ENCODE measurements at regions not wholly inside any gene's neighbourhood (a gene's known extent, or its start where the extent isn't known, plus 50 kb on each side); places are given as distances from the start of the nearest gene placed in this dataset.

DNA sequence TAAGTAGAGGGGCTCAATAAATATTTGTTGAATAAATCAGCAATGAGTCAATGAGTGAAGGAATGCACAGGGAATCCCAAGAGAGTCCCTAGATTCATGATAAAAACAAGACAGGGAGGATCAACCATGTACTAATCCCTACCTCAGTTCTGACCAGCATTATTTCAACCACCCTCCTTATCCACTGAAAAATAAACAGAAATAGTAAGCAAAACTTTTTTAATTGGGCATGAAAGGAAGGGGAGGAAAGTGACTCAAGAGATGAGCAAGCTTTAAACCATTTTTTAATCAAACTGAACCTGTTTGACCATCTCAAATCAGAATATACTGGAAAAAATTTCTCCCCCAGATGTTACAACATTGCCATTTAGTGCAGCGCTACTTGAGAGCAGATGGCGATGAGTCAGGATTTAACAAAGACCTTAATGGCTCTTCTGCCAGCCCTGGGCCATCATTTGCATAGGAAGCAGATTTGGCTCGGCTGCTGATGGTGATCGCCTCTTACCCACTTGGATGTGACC, 194.8 kb upstream of the SLC30A5 start:
- no peak for ATAC-seq
- TF ChIP-seq ZNF70 (CRISPR knock-in tag; IDR thresholded peaks at IDR 0.05) (no peak), PPARA (CRISPR knock-in tag; IDR thresholded peaks at IDR 0.05; ENCODE audit: borderline replicate concordance) (no peak), OSR1 (CRISPR knock-in tag; IDR thresholded peaks at IDR 0.05) (no peak), BACH2 (CRISPR knock-in tag; IDR thresholded peaks at IDR 0.05; ENCODE audit: borderline replicate concordance) (no peak), ZC3H10 (CRISPR knock-in tag; IDR thresholded peaks at IDR 0.05) (no peak), GLIS3 (CRISPR knock-in tag; IDR thresholded peaks at IDR 0.05) (no peak), ZFP3 (CRISPR knock-in tag; IDR thresholded peaks at IDR 0.05) (no peak), ARNTL (CRISPR knock-in tag; IDR thresholded peaks at IDR 0.05; ENCODE audit: borderline replicate concordance, low read depth) (no peak), CSDC2 (CRISPR knock-in tag; IDR thresholded peaks at IDR 0.05) (no peak), ZFP30 (CRISPR knock-in tag; IDR thresholded peaks at IDR 0.05) (no peak), POU6F1 (CRISPR knock-in tag; IDR thresholded peaks at IDR 0.05; ENCODE audit: borderline replicate concordance, low read depth) (no peak)

DNA sequence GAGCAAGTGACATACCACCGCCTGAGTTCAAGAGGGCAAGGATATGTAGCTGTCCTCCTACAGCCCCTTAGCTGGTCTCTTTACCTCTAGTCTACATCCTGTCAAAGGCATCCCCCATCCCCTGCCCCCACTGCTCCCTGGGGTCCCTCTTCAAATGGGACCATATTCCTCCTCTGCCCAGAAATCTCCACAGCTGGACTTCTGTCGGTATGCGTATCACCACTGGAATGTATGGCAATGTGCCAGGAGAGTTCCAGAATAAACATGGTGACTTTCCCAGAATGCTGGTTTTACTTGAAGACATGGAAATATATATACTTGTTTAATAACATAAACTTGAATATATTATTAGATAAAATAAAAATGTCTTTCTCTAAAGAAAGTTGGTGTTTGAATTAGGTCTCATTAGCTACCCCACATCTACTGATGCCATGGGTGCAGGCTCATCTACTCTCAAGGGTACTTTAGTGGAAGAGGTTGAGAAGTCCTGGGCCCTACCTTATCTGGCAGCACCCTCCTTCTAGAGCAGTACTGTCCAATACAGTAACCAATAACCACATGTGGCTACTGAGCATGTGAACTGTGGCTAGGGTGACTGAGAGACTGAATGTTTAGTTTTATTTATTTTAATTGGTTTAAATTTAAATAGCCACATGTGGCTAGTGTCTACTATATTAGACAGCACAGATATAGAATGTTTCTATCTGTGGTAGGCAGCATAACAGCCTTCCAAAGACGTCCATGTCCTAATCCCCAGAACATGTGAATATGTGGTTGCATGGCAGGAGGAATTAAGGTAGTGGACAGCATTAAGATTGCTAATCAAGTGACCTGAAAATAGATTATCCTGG, 181.7 kb upstream of the SLC30A5 start:
- TF ChIP-seq CSRNP3 (CRISPR knock-in tag; IDR thresholded peaks at IDR 0.05) (no peak), BACH2 (CRISPR knock-in tag; IDR thresholded peaks at IDR 0.05; ENCODE audit: borderline replicate concordance) (no peak), ZFP3 (CRISPR knock-in tag; IDR thresholded peaks at IDR 0.05) (no peak), CREB5 (CRISPR knock-in tag; IDR thresholded peaks at IDR 0.05; ENCODE audit: low read depth) (no peak), ZNF70 (CRISPR knock-in tag; IDR thresholded peaks at IDR 0.05) (no peak), ZNF565 (CRISPR knock-in tag; conservative IDR thresholded peaks at IDR 0.05; ENCODE audit: low read depth) (no peak), ZNF8 (CRISPR knock-in tag; IDR thresholded peaks at IDR 0.05) (no peak), ARNTL (CRISPR knock-in tag; IDR thresholded peaks at IDR 0.05; ENCODE audit: borderline replicate concordance, low read depth) (no peak), ZC3H10 (CRISPR knock-in tag; IDR thresholded peaks at IDR 0.05) (no peak), CSDC2 (CRISPR knock-in tag; IDR thresholded peaks at IDR 0.05) (no peak), ISL1 (CRISPR knock-in tag; IDR thresholded peaks at IDR 0.05) (no peak), TOX (CRISPR knock-in tag; IDR thresholded peaks at IDR 0.05; ENCODE audit: borderline replicate concordance) (no peak), POU6F1 (CRISPR knock-in tag; IDR thresholded peaks at IDR 0.05; ENCODE audit: borderline replicate concordance, low read depth) (no peak), TCF4 (CRISPR knock-in tag; IDR thresholded peaks at IDR 0.05; ENCODE audit: borderline replicate concordance) (no peak), PPARA (CRISPR knock-in tag; IDR thresholded peaks at IDR 0.05; ENCODE audit: borderline replicate concordance) (no peak)
- TF ChIP-seq, protein P1, sequence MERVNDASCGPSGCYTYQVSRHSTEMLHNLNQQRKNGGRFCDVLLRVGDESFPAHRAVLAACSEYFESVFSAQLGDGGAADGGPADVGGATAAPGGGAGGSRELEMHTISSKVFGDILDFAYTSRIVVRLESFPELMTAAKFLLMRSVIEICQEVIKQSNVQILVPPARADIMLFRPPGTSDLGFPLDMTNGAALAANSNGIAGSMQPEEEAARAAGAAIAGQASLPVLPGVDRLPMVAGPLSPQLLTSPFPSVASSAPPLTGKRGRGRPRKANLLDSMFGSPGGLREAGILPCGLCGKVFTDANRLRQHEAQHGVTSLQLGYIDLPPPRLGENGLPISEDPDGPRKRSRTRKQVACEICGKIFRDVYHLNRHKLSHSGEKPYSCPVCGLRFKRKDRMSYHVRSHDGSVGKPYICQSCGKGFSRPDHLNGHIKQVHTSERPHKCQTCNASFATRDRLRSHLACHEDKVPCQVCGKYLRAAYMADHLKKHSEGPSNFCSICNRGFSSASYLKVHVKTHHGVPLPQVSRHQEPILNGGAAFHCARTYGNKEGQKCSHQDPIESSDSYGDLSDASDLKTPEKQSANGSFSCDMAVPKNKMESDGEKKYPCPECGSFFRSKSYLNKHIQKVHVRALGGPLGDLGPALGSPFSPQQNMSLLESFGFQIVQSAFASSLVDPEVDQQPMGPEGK (CRISPR knock-in tag; IDR thresholded peaks at IDR 0.05; ENCODE audit: borderline replicate concordance), result no peak
- ATAC-seq, result no peak

DNA sequence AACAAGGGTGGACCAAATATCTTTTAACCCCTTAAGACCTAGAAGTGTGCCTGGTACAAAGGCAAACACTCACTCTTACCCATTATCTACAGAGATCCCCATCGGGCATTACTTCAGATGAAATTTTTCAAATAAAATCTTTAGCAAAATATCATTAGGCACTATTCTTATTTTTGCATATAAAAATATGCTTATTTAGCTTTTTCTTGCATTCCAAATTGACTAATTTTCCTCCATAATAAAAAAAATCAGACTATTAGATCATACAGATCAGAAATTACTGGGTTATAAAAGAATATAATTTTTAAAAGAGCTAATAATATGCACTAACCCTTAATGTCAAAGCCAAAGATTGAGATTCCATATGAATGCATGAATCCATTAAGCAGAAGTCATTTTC, 178.7 kb upstream of the SLC30A5 start:
- no peak for TF ChIP-seq ISL1 (CRISPR knock-in tag; IDR thresholded peaks at IDR 0.05)
- TF ChIP-seq CREB5 (CRISPR knock-in tag; IDR thresholded peaks at IDR 0.05; ENCODE audit: low read depth), result no peak
- no peak for TF ChIP-seq ZC3H10 (CRISPR knock-in tag; IDR thresholded peaks at IDR 0.05)
- TF ChIP-seq PPARA (CRISPR knock-in tag; IDR thresholded peaks at IDR 0.05; ENCODE audit: borderline replicate concordance), result no peak
- TF ChIP-seq ZNF8 (CRISPR knock-in tag; IDR thresholded peaks at IDR 0.05), result no peak
- no peak for TF ChIP-seq CSDC2 (CRISPR knock-in tag; IDR thresholded peaks at IDR 0.05)
- TF ChIP-seq RARB (CRISPR knock-in tag; IDR thresholded peaks at IDR 0.05), result no peak

More for the DNA sequence above, 178.7 kb upstream of the SLC30A5 start:
- ATAC-seq, result no peak

Measured in SK-N-SH treated with all-trans-retinoic acid at 6 μM for 48 hours (cell line).